Natural killer cell (primary cell): ENCODE measurements at regions not wholly inside any gene's neighbourhood (a gene's known extent, or its start where the extent isn't known, plus 50 kb on each side); places are given as distances from the start of the nearest gene placed in this dataset.
"Not testable (repeated sequence)": the region's sequence is repeated elsewhere in the genome, so short reads cannot be mapped to it uniquely, and the experiment has no call there.

Source experiments
- ATAC-seq, 3 donors: fragments of 150-1000 bp in 2 of 3; fragments of 200-7000 bp in 1 of 3; cut with Tn5 transposase; 1 replicate in 1 of 3; 2 replicates in 2 of 3; pipeline ENCODE4 v1.10.0; 2021; ENCODE audit warnings: mild to moderate bottlenecking in 2 of 3, moderate library complexity in 2 of 3
- DNase-seq, 2 donors: peaks; one replicate each; pipeline versions ENCODE4 v3.0.0 to v3.0.0-alpha.2; 2013 to 2021; ENCODE audit warnings: mixed read lengths in 1 of 2
- H3K27ac ChIP-seq: one replicate; pipeline ENCODE4 v1.5.1; 2013; ENCODE audit warnings: mild to moderate bottlenecking, low read length
- H3K27me3 ChIP-seq: one replicate; pipeline ENCODE4 v1.6.1; 2013; ENCODE audit warnings: low read length; ENCODE audit not compliant: control insufficient read depth, insufficient read depth
- H3K36me3 ChIP-seq: one replicate; pipeline ENCODE4 v1.6.1; 2013; ENCODE audit warnings: low read length; ENCODE audit not compliant: control insufficient read depth, insufficient read depth
- H3K4me1 ChIP-seq: one replicate; pipeline ENCODE4 v1.6.1; 2013; ENCODE audit warnings: low read length; ENCODE audit not compliant: control insufficient read depth, insufficient read depth
- H3K4me3 ChIP-seq: one replicate; pipeline ENCODE4 v1.5.1; 2013; ENCODE audit warnings: low read length
- H3K9me3 ChIP-seq: one replicate; pipeline ENCODE4 v1.6.1; 2013; ENCODE audit warnings: low read length; ENCODE audit not compliant: control insufficient read depth, insufficient read depth
- H3K27ac Mint-ChIP-seq, 2 donors: one replicate each; pipeline ENCODE4 v1.8.0; 2022; ENCODE audit warnings: mild to moderate bottlenecking in 2 of 2, mixed read lengths in 2 of 2, moderate library complexity in 1 of 2
- H3K27me3 Mint-ChIP-seq, 2 donors: one replicate each; pipeline ENCODE4 v1.8.0; 2022; ENCODE audit warnings: low read depth in 2 of 2, mixed read lengths in 2 of 2
- H3K36me3 Mint-ChIP-seq: one replicate; pipeline ENCODE4 v1.8.0; 2022; ENCODE audit warnings: mixed read lengths
- H3K4me1 Mint-ChIP-seq, 2 donors: one replicate each; pipeline ENCODE4 v1.8.0; 2022; ENCODE audit warnings: mixed read lengths in 2 of 2
- H3K4me3 Mint-ChIP-seq: one replicate; pipeline ENCODE4 v1.8.0; 2022; ENCODE audit warnings: mild to moderate bottlenecking, moderate library complexity, mixed read lengths
- H3K9me3 Mint-ChIP-seq, 2 donors: one replicate each; pipeline ENCODE4 v1.8.0; 2022; ENCODE audit warnings: mixed read lengths in 2 of 2
- WGBS: methylation state at CpG from one replicate; pipeline ENCODE4 v1.1.7; 2013; ENCODE audit warnings: missing lambda C conversion rate; ENCODE audit not compliant: insufficient coverage; 5-methylcytosine and 5-hydroxymethylcytosine counted together
- intact Hi-C: fragments of 100-400 bp; cut with micrococcal nuclease; formaldehyde crosslinking; loops from one replicate; pipeline ENCODE4 v1.14.2; 2022
- TF ChIP-seq, protein P1 (sequence below): fragments of 200-600 bp; IDR thresholded peaks from one replicate; pipeline ENCODE4 v1.8.0; 2022; ENCODE audit warnings: antibody characterized with exemption

DNA sequence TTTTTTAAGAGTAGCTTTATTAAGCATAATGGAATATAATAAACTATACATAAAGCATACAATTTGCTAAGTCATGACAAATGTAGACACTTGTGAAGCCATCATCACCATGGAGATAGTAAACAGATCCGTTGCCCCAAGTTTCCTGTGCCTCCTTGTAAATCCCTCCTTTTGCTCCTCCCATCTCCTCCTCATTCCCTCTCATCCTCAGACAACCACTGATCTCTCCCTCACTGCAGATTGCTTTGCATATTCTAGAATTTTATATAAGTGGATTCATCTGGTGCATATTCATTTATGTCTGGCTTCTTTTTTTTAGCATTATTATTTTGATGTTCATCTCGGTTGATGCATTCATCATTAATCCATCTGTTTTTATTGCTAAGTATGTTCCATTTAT is 67.0 kb downstream of the CYTL1 start:
- H3K27ac Mint-ChIP-seq: no peak overlapping the region
- 88% methylated on average over 1 of the region's 2 CpGs for WGBS
- TF ChIP-seq, protein P1, sequence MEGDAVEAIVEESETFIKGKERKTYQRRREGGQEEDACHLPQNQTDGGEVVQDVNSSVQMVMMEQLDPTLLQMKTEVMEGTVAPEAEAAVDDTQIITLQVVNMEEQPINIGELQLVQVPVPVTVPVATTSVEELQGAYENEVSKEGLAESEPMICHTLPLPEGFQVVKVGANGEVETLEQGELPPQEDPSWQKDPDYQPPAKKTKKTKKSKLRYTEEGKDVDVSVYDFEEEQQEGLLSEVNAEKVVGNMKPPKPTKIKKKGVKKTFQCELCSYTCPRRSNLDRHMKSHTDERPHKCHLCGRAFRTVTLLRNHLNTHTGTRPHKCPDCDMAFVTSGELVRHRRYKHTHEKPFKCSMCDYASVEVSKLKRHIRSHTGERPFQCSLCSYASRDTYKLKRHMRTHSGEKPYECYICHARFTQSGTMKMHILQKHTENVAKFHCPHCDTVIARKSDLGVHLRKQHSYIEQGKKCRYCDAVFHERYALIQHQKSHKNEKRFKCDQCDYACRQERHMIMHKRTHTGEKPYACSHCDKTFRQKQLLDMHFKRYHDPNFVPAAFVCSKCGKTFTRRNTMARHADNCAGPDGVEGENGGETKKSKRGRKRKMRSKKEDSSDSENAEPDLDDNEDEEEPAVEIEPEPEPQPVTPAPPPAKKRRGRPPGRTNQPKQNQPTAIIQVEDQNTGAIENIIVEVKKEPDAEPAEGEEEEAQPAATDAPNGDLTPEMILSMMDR: no peak
- no peaks in the 10 kb centered on the region for H3K27me3 Mint-ChIP-seq
- no peak for DNase-seq
- no peaks in the 10 kb centered on the region for H3K27me3 ChIP-seq
- H3K9me3 Mint-ChIP-seq: no peaks in the 10 kb centered on the region
- no peak overlapping the region for H3K27ac ChIP-seq
- H3K4me1 Mint-ChIP-seq: no peaks in the 10 kb centered on the region
- H3K36me3 Mint-ChIP-seq: no peaks in the 10 kb centered on the region
- H3K4me3 ChIP-seq: no peak overlapping the region
- no peaks in the 10 kb centered on the region for H3K4me1 ChIP-seq
- intact Hi-C loops: no loop called here
- no peak overlapping the region for H3K4me3 Mint-ChIP-seq
- no peak for ATAC-seq
- H3K36me3 ChIP-seq: no peaks in the 10 kb centered on the region
- H3K9me3 ChIP-seq: no peaks in the 10 kb centered on the region

DNA sequence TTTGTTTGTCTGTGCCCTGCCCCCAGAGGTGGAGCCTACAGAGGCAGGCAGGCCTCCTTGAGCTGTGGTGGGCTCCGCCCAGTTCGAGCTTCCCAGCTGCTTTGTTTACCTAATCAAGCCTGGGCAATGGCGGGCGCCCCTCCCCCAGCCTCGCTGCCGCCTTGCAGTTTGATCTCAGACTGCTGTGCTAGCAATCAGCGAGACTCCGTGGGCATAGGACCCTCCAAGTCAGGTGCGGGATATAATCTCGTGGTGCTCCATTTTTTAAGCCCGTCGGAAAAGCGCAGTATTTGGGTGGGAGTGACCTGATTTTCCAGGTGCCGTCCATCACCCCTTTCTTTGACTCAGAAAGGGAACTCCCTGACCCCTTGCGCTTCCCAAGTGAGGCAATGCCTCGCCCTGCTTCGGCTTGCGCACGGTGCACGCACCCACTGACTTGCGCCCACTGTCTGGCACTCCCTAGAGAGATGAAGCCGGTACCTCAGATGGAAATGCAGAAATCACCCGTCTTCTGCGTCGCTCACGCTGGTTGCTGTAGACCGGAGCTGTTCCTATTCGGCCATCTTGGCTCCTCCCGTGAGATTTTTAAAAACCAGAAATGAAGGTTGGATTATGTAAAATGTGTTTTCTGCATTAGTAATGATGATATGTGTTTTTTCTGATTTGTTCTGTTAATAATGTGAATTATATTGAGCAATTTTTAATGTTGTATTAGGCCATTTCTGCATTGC is 59.7 kb downstream of the CYTL1 start:
- intact Hi-C loops, H3K36me3 ChIP-seq, DNase-seq, H3K27ac Mint-ChIP-seq, H3K4me3 Mint-ChIP-seq, H3K4me1 Mint-ChIP-seq, H3K27me3 ChIP-seq, ATAC-seq, H3K27me3 Mint-ChIP-seq, H3K4me3 ChIP-seq, H3K4me1 ChIP-seq, H3K27ac ChIP-seq: not testable (repeated sequence)
- peaks cover 10 to 18% of the 10 kb centered on the region in 2 donors for H3K9me3 Mint-ChIP-seq
- WGBS: 96% methylated on average over 15 of the region's 29 CpGs
- H3K9me3 ChIP-seq: peaks cover 13% of the 10 kb centered on the region
- H3K36me3 Mint-ChIP-seq: peaks cover 39% of the 10 kb centered on the region

DNA sequence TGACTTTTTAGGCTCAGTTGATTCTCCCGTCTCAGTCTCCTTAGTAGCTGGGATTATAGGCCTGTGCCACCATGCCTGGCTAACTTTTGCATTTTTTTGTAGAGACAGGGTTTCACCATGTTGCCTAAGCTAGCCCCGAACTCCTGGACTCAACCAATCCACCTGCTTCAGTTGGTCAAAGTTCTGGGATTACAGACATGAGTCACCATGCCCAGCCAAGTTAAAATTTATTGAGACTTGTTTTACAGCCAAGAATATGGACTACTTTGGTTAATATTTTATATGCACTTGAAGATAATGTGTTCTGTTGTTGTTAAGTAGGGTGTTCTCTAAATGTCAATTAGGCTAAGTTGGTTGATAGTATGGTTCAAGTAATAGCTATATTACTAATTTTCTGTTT is 58.7 kb downstream of the CYTL1 start:
- H3K4me3 Mint-ChIP-seq: no peak overlapping the region
- H3K4me1 Mint-ChIP-seq: no peaks in the 10 kb centered on the region
- WGBS: 88% methylated on average over 2 of the region's 2 CpGs
- peaks cover 10 to 20% of the 10 kb centered on the region in 2 donors for H3K9me3 Mint-ChIP-seq
- ATAC-seq: no peak
- peaks cover 0 to 2% of the 10 kb centered on the region in 2 donors for H3K27me3 Mint-ChIP-seq
- H3K27ac ChIP-seq: no peak overlapping the region
- no peaks in the 10 kb centered on the region for H3K36me3 ChIP-seq
- no peaks in the 10 kb centered on the region for H3K27me3 ChIP-seq
- TF ChIP-seq, protein P1: no peak
- no peak overlapping the region for H3K27ac Mint-ChIP-seq
- H3K4me1 ChIP-seq: no peaks in the 10 kb centered on the region
- H3K9me3 ChIP-seq: peaks cover 13% of the 10 kb centered on the region
- intact Hi-C loops: no loop called here
- DNase-seq: no peak
- peaks cover 39% of the 10 kb centered on the region for H3K36me3 Mint-ChIP-seq
- H3K4me3 ChIP-seq: no peak overlapping the region

DNA sequence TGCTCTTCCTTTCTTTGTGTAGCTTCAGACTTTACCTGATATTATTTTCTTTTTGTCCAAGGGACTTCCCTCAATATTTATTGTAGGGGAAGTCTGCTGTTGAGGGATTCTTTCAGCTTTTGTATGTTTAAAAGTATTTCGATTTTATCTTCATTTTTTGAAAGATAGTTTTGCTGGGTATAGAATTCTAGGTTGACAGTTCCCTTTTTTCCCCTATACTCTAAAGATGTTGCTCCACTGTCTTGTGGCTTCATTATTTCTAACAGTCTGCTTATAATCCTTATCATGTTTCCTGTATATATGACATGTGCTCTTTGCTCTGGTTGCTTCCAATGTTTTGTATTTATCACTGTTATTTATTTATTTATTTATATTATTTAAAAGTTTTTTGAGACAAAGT is 57.3 kb downstream of the CYTL1 start:
- H3K9me3 Mint-ChIP-seq: peaks cover 10 to 20% of the 10 kb centered on the region in 2 donors
- DNase-seq (no peak), ATAC-seq (no peak)
- H3K27ac Mint-ChIP-seq: no peak overlapping the region
- TF ChIP-seq, protein P1: no peak
- peaks cover 0 to 2% of the 10 kb centered on the region in 2 donors for H3K27me3 Mint-ChIP-seq
- Histone ChIP-seq H3K27ac (no peak overlapping the region), H3K36me3 (no peaks in the 10 kb centered on the region), H3K4me3 (no peak overlapping the region), H3K27me3 (no peaks in the 10 kb centered on the region), H3K4me1 (no peaks in the 10 kb centered on the region), H3K9me3 (peaks cover 13% of the 10 kb centered on the region)
- no CpG with 5 or more reads among the region's 1 CpG for WGBS
- no peaks in the 10 kb centered on the region for H3K4me1 Mint-ChIP-seq
- peaks cover 39% of the 10 kb centered on the region for H3K36me3 Mint-ChIP-seq
- intact Hi-C loops: no loop called here
- H3K4me3 Mint-ChIP-seq: no peak overlapping the region
